H9 (cell line): ENCODE measurements at regions not wholly inside any gene's neighbourhood (a gene's known extent, or its start where the extent isn't known, plus 50 kb on each side); places are given as distances from the start of the nearest gene placed in this dataset.

ENCODE experiments used
- DNase-seq: peaks from one replicate; pipeline ENCODE4 v3.0.0-alpha.2; 2017
- H2AFZ ChIP-seq: one replicate; pipeline ENCODE4 v1.6.1; 2013; ENCODE audit warnings: mild to moderate bottlenecking, low read length, control low read depth, moderate library complexity
- H2AK5ac ChIP-seq: 2 replicates; pipeline ENCODE4 v1.6.1; 2013; ENCODE audit warnings: low read length, control low read depth, mixed read lengths; ENCODE audit not compliant: insufficient read length
- H2BK120ac ChIP-seq: one replicate; pipeline ENCODE4 v1.6.1; 2013; ENCODE audit warnings: low read depth, mild to moderate bottlenecking, low read length, control low read depth, inconsistent platforms; ENCODE audit not compliant: poor library complexity, severe bottlenecking
- H2BK12ac ChIP-seq: 2 replicates; pipeline ENCODE4 v1.6.1; 2013; ENCODE audit warnings: low read length, control low read depth, mixed read lengths, low read depth; ENCODE audit not compliant: insufficient read length
- H2BK15ac ChIP-seq: 2 replicates; pipeline ENCODE4 v1.6.1; 2013; ENCODE audit warnings: low read depth, low read length, control low read depth
- H2BK20ac ChIP-seq: one replicate; pipeline ENCODE4 v1.6.1; 2013; ENCODE audit warnings: low read depth, mild to moderate bottlenecking, low read length, control low read depth, inconsistent platforms; ENCODE audit not compliant: poor library complexity, severe bottlenecking
- H2BK5ac ChIP-seq: 2 replicates; pipeline ENCODE4 v1.6.1; 2013; ENCODE audit warnings: low read length, control low read depth, mixed read lengths; ENCODE audit not compliant: insufficient read length
- H3K14ac ChIP-seq: 2 replicates; pipeline ENCODE4 v1.6.1; 2013; ENCODE audit warnings: low read length, control low read depth; ENCODE audit not compliant: insufficient read depth
- H3K18ac ChIP-seq: 2 replicates; pipeline ENCODE4 v1.6.1; 2013; ENCODE audit warnings: low read depth, mild to moderate bottlenecking, mixed read lengths, low read length, control low read depth; ENCODE audit not compliant: insufficient read length
- H3K23ac ChIP-seq: 2 replicates; pipeline ENCODE4 v1.6.1; 2013; ENCODE audit warnings: low read length, control low read depth, mixed read lengths, low read depth; ENCODE audit not compliant: insufficient read length
- H3K23me2 ChIP-seq: 2 replicates; pipeline ENCODE4 v1.6.1; 2013; ENCODE audit warnings: low read depth, mild to moderate bottlenecking, mixed read lengths, low read length, control low read depth; ENCODE audit not compliant: insufficient read length, poor library complexity, severe bottlenecking
- H3K27ac ChIP-seq: 2 replicates; pipeline ENCODE4 v1.5.1; 2013; ENCODE audit warnings: low read length, control low read depth, mixed read lengths, low read depth; ENCODE audit not compliant: insufficient read length
- H3K27me3 ChIP-seq: 2 replicates; pipeline ENCODE4 v1.6.1; 2013; ENCODE audit warnings: low read length, control low read depth, inconsistent platforms; ENCODE audit not compliant: insufficient read depth
- H3K4ac ChIP-seq: 2 replicates; pipeline ENCODE4 v1.6.1; 2013; ENCODE audit warnings: low read depth, mild to moderate bottlenecking, control low read depth, inconsistent platforms, low read length, moderate library complexity
- H3K4me1 ChIP-seq: 2 replicates; pipeline ENCODE4 v1.6.1; 2013; ENCODE audit warnings: low read length, control low read depth, inconsistent platforms; ENCODE audit not compliant: insufficient read depth
- H3K4me2 ChIP-seq: 2 replicates; pipeline ENCODE4 v1.6.1; 2013; ENCODE audit warnings: low read length, control low read depth, mixed read lengths; ENCODE audit not compliant: insufficient read length, insufficient read depth
- H3K56ac ChIP-seq: 2 replicates; pipeline ENCODE4 v1.6.1; 2013; ENCODE audit warnings: low read depth, mild to moderate bottlenecking, mixed read lengths, low read length, control low read depth; ENCODE audit not compliant: insufficient read length
- H3K79me1 ChIP-seq: 2 replicates; pipeline ENCODE4 v1.6.1; 2013; ENCODE audit warnings: low read depth, mild to moderate bottlenecking, moderate library complexity, low read length, control low read depth, inconsistent platforms; ENCODE audit not compliant: insufficient read depth, poor library complexity, severe bottlenecking
- H3K79me2 ChIP-seq: 2 replicates; pipeline ENCODE4 v1.6.1; 2013; ENCODE audit warnings: low read length, control low read depth, inconsistent platforms; ENCODE audit not compliant: insufficient read depth
- H3K9ac ChIP-seq: 2 replicates; pipeline ENCODE4 v1.6.1; 2013; ENCODE audit warnings: low read length, control low read depth, mixed read lengths; ENCODE audit not compliant: insufficient read length; ENCODE audit errors: extremely low read depth
- H3K9me3 ChIP-seq: one replicate; pipeline ENCODE4 v1.6.1; 2013; ENCODE audit warnings: low read depth, low read length, inconsistent platforms; ENCODE audit not compliant: control insufficient read depth
- H3T11ph ChIP-seq: one replicate; pipeline ENCODE4 v1.6.1; 2013; ENCODE audit warnings: mild to moderate bottlenecking, low read length, control low read depth, inconsistent platforms
- H4K20me1 ChIP-seq: one replicate; pipeline ENCODE4 v1.6.1; 2013; ENCODE audit not compliant: control insufficient read depth, insufficient read length, insufficient read depth
- H4K5ac ChIP-seq: 2 replicates; pipeline ENCODE4 v1.6.1; 2013; ENCODE audit warnings: low read depth, mild to moderate bottlenecking, mixed read lengths, low read length, control low read depth; ENCODE audit not compliant: insufficient read length
- H4K8ac ChIP-seq: replicated peaks from 2 replicates; pipeline ENCODE4 v1.6.1; 2013; ENCODE audit warnings: low read length, control low read depth, mixed read lengths, low read depth; ENCODE audit not compliant: insufficient read length
- H4K91ac ChIP-seq: 2 replicates; pipeline ENCODE4 v1.6.1; 2013; ENCODE audit warnings: low read depth, mild to moderate bottlenecking, moderate library complexity, mixed read lengths, low read length, control low read depth; ENCODE audit not compliant: insufficient read length
- H3K27ac Mint-ChIP-seq, 3 experiments: 2 replicates in 2 of 3; 3 replicates in 1 of 3; pipeline ENCODE4 v1.8.0; 2020 to 2021; ENCODE audit warnings: mixed read lengths in 3 of 3, mild to moderate bottlenecking in 1 of 3, moderate library complexity in 1 of 3
- H3K27me3 Mint-ChIP-seq: 2 replicates; pipeline ENCODE4 v1.8.0; 2021; ENCODE audit warnings: low read depth, mild to moderate bottlenecking, moderate library complexity, mixed read lengths
- H3K36me3 Mint-ChIP-seq, 3 experiments: 2 replicates in 2 of 3; 3 replicates in 1 of 3; pipeline ENCODE4 v1.8.0; 2020 to 2021; ENCODE audit warnings: low read depth in 3 of 3, mixed read lengths in 3 of 3; ENCODE audit not compliant: insufficient read depth in 1 of 3
- H3K4me1 Mint-ChIP-seq, 2 experiments: 2 replicates each; pipeline ENCODE4 v1.8.0; 2020; ENCODE audit warnings: mixed read lengths in 2 of 2
- H3K4me3 Mint-ChIP-seq, 2 experiments: 2 replicates in 1 of 2; 3 replicates in 1 of 2; pipeline ENCODE4 v1.8.0; 2020 to 2021; ENCODE audit warnings: mild to moderate bottlenecking in 2 of 2, mixed read lengths in 2 of 2, moderate library complexity in 1 of 2
- H3K9me3 Mint-ChIP-seq, 2 experiments: 2 replicates in 1 of 2; 3 replicates in 1 of 2; pipeline ENCODE4 v1.8.0; 2020; ENCODE audit warnings: mild to moderate bottlenecking in 2 of 2, mixed read lengths in 2 of 2, moderate library complexity in 1 of 2
- WGBS: extraction: QIAGEN DNeasy Blood & Tissue Kit; methylation state at CpG from one replicate; pipeline ENCODE4 v1.1.7; 2013; ENCODE audit warnings: missing lambda C conversion rate, low lambda C conversion rate, mixed read lengths; ENCODE audit not compliant: insufficient read length; ENCODE audit errors: extremely low coverage; 5-methylcytosine and 5-hydroxymethylcytosine counted together
- TF ChIP-seq, protein P1 (sequence below): fragments of 200-600 bp; sonication (generic); conservative IDR thresholded peaks from 3 replicates; pipeline ENCODE4 v1.8.0; 2021; ENCODE audit warnings: antibody characterized with exemption, mild to moderate bottlenecking

GRCh38 chr12:47578836-47579235 lies 127.0 kb downstream of the RPAP3 start:
- Histone ChIP-seq H3K79me1 (no peaks in the 10 kb centered on the region), H3T11ph (no peak overlapping the region), H3K27me3 (no peaks in the 10 kb centered on the region), H3K9ac (no peak overlapping the region), H4K91ac (no peak overlapping the region), H2AFZ (no peak overlapping the region), H2AK5ac (no peak overlapping the region), H2BK15ac (no peak overlapping the region), H4K20me1 (no peaks in the 10 kb centered on the region), H4K5ac (no peak overlapping the region), H3K4ac (no peak overlapping the region), H3K14ac (no peak overlapping the region), H3K56ac (no peak overlapping the region), H3K23me2 (no peaks in the 10 kb centered on the region), H3K4me2 (no peak overlapping the region), H2BK20ac (no peak overlapping the region), H4K8ac (no peak overlapping the region), H2BK5ac (no peak overlapping the region), H3K23ac (no peak overlapping the region), H3K9me3 (no peaks in the 10 kb centered on the region), H2BK12ac (no peak overlapping the region), H3K79me2 (no peaks in the 10 kb centered on the region), H3K4me1 (no peaks in the 10 kb centered on the region), H2BK120ac (no peak overlapping the region), H3K27ac (no peak overlapping the region), H3K18ac (no peak overlapping the region)
- no peak for DNase-seq
- H3K36me3 Mint-ChIP-seq = no peaks in the 10 kb centered on the region
- no peaks in the 10 kb centered on the region for H3K27me3 Mint-ChIP-seq
- WGBS = no CpG with 5 or more reads among the region's 4 CpGs
- H3K27ac Mint-ChIP-seq = no peak overlapping the region
- TF ChIP-seq, protein P1, sequence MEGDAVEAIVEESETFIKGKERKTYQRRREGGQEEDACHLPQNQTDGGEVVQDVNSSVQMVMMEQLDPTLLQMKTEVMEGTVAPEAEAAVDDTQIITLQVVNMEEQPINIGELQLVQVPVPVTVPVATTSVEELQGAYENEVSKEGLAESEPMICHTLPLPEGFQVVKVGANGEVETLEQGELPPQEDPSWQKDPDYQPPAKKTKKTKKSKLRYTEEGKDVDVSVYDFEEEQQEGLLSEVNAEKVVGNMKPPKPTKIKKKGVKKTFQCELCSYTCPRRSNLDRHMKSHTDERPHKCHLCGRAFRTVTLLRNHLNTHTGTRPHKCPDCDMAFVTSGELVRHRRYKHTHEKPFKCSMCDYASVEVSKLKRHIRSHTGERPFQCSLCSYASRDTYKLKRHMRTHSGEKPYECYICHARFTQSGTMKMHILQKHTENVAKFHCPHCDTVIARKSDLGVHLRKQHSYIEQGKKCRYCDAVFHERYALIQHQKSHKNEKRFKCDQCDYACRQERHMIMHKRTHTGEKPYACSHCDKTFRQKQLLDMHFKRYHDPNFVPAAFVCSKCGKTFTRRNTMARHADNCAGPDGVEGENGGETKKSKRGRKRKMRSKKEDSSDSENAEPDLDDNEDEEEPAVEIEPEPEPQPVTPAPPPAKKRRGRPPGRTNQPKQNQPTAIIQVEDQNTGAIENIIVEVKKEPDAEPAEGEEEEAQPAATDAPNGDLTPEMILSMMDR = no peak
- no peak overlapping the region for H3K4me3 Mint-ChIP-seq
- no peaks in the 10 kb centered on the region for H3K9me3 Mint-ChIP-seq
- H3K4me1 Mint-ChIP-seq = peaks cover 0 to 6% of the 10 kb centered on the region in 2 experiments; a peak in 2 of 4 replicates
